ENCODE measurements at regions not wholly inside any gene's neighbourhood (a gene's known extent, or its start where the extent isn't known, plus 50 kb on each side); places are given as distances from the start of the nearest gene placed in this dataset.

DNA sequence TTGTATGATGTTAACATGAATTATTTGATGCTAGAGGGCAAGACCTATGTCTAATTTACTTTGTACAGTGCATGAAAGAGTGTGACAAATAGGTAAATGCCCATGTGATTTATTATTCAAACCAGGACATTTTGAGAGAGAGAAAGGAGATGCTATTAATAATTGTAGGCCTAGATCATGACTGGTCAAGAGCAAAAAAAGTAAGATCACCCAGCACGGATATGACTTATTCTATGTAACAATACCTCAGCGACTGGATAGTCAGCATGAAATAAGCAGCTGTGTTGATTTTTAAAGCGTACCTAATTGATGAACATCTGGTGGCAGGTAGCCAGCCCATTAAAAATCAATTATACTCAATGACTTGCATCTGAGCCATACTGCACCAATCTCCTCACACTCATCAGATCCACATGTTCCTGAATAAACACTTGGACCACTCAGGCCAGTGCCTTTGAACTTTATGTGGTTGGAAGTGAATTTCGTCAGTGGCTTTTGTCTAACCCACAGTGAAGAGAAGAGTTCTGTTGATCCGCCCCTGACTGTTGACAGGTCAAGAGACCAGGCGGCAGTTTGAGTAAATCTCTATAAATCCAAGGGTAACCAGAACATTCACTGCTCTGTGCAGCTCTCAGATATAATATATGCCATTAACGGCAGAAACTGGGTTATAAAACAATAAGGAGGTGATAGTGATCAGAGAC, 435.3 kb downstream of the MDFIC start:
- TF ChIP-seq CTCF (IDR thresholded peaks at IDR 0.05; ENCODE audit: low read length) (no peak), EZH2 (optimal IDR thresholded peaks at IDR 0.05; ENCODE audit: low read depth, low read length) (no peak), EZH2phosphoT487 (IDR thresholded peaks at IDR 0.05; ENCODE audit: low read length) (no peak)
